NCI-H146 (cell line): ENCODE measurements at regions not wholly inside any gene's neighbourhood (a gene's known extent, or its start where the extent isn't known, plus 50 kb on each side); places are given as distances from the start of the nearest gene placed in this dataset.

Experiments used
- DNase-seq: peaks from one replicate; lab custom pipeline; 2025; lab: John Stamatoyannopoulos, UW

DNA sequence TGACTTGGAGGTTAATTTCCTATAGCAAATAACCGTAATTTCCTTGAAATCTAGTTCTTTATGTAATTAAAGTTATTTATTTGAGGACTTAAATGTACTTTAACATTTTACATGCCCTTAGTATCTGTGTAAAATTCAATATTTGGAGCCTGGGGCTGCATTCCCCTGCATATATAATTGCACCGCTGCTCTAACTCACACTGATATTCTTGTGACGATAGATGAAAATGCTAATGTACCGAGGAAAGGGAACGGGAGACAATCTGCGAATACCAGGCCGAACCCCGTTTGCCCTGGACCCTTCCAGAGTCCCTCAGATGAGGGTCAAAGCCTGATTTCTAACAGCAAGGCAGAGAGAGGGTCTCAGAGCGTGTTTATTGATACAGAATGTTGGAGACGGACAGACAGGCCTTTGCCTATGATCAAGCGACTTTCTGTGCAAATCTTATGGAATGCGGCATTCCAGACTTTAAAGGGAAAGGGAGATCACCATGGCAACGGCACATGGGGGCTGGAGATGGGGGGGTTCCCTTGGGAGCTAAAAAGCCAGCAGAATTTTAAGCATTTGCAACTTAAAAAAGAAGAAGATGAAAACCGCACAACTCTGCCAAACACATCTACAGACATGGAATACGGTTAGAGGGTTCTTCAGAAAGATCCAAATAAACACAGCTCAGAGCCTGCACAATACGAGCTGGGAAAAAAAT lies 57.6 kb upstream of the TWIST2 start:
- DNase-seq: no peak

DNA sequence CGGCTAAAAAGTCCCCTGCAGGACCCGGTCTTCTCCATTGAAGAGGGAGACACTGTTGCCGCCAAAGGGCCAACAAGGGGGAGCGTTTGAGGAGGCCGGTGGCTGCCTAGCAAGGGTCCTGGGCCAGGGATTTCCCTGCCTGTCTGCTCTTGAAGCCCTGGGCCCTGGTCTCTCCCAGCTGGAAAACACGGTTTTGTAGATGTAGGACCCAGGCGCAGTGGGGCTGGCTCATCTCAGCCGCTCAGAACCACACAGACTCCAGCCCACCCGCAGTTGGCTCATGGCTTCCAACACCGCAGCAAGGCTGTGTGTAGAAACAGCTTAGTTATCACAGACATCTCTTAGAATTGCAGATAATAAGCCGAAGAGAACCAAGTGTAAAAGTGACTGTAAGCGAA lies 57.1 kb upstream of the TWIST2 start:
- DNase-seq: no peak

DNA sequence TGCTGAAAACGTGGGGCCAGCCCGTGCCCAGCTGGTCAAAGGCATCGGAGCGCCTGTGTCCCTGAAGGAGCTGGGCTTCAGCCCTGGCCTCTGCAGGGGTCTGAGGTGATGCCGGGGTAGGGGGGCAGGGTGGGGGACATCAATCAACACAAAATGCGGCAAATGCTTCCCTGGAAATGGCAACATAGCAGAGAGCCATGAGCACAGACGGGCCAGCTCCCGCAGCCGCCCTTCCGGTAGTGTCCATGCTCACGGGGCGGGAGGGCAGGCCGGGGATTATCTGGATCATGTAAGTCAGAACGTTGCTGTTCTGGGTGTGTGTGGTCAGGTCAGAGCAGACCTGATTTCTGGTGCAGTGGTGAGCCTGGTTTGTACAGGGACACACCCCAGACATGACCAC lies 56.5 kb upstream of the TWIST2 start:
- no peak for DNase-seq

DNA sequence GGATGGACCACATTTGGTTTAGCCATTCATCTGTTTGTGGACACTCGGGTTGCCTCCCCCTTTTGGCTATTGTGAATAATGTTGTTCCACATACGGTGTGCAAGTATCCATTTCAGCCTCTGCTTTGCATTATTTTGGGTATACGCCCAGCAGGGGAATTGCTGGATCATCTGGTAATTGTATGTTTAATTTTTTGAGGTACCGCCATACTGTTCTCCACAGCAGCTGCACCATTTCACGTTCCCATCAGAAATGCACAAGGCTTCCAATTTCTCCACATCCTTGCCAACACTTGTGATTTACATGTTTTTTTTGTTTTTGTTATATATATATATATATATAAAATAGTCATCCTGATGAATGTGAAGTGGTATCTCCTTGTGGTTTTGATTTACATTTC lies 54.6 kb upstream of the TWIST2 start:
- DNase-seq: no peak

DNA sequence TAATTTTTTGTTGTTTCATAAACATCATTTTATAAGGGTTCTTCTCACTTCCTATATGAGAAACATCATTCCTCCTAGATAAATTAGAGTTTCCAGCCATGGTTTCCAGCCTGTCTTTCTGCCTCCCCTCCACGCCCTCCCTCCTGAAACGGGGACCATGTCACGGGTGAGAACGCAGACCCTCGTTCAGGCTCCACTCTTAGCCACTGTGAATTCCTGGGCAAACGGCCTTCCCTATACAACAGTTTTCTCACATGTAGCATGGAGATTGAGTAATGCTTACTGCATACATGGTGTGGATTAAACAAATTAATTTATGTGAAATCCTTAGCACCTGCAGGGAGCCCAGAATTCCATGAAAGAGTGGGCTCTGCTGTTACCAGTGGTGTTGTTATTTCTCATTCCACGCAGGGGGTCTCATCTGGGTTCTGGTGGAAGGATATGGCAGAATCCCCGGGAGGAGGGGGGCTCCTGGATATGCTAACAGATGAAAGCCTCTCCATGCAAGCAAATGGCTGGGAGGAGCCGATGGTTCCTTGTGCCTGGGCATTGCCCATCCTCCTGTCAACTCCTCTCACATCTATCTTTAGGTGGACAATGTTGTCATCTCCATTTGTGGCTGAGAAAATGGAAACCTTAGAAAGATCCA lies 54.0 kb upstream of the TWIST2 start:
- no peak for DNase-seq

DNA sequence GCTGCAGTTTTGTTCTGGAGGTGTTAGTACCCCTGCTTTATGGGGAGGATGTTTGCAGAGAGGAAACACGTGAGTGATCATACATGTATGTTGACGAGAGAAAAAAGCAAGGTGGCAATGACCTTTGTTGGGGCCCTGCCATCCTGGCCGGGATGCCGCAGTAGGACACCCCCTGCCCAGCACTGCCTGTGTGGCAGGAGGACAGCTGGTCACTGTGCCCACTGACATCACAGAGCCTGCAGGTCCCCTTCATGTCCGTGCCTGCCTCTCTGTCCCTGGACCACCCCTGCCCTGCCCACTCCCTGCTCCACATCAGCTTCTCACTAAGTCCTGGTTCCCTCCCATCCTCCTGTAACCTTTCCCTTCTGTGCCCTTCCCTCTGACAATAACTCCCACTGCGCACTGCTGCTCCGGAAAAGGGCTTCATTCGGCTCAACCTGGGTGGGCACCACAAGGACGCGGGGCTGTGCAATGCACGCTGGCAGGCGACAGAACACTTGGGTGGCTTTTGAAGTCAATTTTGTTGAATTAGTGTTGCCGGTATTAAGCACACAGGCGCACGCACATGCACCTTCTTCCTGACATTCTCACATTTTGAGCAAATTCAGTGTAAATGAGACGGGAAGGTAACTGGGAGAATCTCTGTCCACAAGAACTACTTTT lies 51.5 kb upstream of the TWIST2 start:
- DNase-seq: no peak

DNA sequence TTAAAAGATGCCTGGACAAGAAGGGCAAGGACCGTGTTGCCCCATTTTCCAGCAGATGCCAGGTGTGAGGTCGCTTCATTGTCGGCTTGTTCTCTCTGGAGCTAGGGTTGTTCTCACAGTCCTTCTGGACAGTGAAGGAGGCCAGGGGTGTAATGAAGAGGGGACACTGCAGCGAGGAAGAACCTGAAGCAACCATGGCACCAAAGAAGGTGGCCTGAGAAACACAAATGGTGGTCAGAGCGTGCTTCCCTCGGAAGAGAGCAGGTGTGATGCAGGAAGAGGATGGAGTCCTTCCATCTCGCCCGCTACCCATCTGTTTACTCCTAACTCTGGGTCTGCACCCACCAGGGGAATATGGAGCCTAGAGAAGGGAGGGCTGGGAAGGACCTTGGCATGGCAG lies 50.3 kb upstream of the TWIST2 start:
- DNase-seq: no peak
